Mesenchymal stem cell (in vitro differentiated cells and primary cell): ENCODE measurements at regions not wholly inside any gene's neighbourhood (a gene's known extent, or its start where the extent isn't known, plus 50 kb on each side); places are given as distances from the start of the nearest gene placed in this dataset.

ENCODE experiments used
- DNase-seq: peaks from one replicate; pipeline ENCODE4 v3.0.0-alpha.2; 2013
- H2AFZ ChIP-seq: one replicate; pipeline ENCODE4 v1.6.1; 2013; ENCODE audit warnings: low read depth, mild to moderate bottlenecking, control low read depth, inconsistent platforms, low read length, moderate library complexity
- H2AK5ac ChIP-seq: 2 replicates; pipeline ENCODE4 v1.6.1; 2013; ENCODE audit warnings: low read length, moderate library complexity, mild to moderate bottlenecking, inconsistent platforms; ENCODE audit not compliant: severe bottlenecking
- H2BK120ac ChIP-seq: one replicate; pipeline ENCODE4 v1.6.1; 2013; ENCODE audit warnings: low read depth, mild to moderate bottlenecking, inconsistent platforms, low read length, moderate library complexity
- H2BK12ac ChIP-seq, 2 experiments: one replicate each; pipeline ENCODE4 v1.6.1; 2013; ENCODE audit warnings: inconsistent platforms in 2 of 2, low read length in 2 of 2, mild to moderate bottlenecking in 2 of 2, moderate library complexity in 2 of 2, control low read depth in 1 of 2
- H2BK15ac ChIP-seq: one replicate; pipeline ENCODE4 v1.6.1; 2013; ENCODE audit warnings: mild to moderate bottlenecking, low read depth, inconsistent platforms; ENCODE audit not compliant: poor library complexity, severe bottlenecking
- H2BK5ac ChIP-seq: 2 replicates; pipeline ENCODE4 v1.6.1; 2013; ENCODE audit warnings: low read depth, mild to moderate bottlenecking, low read length, control low read depth, inconsistent platforms; ENCODE audit not compliant: poor library complexity, severe bottlenecking
- H3K14ac ChIP-seq, 2 experiments: one replicate each; pipeline ENCODE4 v1.6.1; 2013; ENCODE audit warnings: inconsistent platforms in 2 of 2, low read length in 2 of 2, control low read depth in 1 of 2, mild to moderate bottlenecking in 1 of 2, moderate library complexity in 1 of 2
- H3K18ac ChIP-seq, 2 experiments: one replicate each; pipeline ENCODE4 v1.6.1; 2013; ENCODE audit warnings: inconsistent platforms in 2 of 2, low read length in 2 of 2, control low read depth in 1 of 2, low read depth in 1 of 2, mild to moderate bottlenecking in 1 of 2
- H3K23ac ChIP-seq, 2 experiments: one replicate each; pipeline ENCODE4 v1.6.1; 2013; ENCODE audit warnings: inconsistent platforms in 2 of 2, low read length in 2 of 2, mild to moderate bottlenecking in 2 of 2, moderate library complexity in 2 of 2, control low read depth in 1 of 2
- H3K27ac ChIP-seq: 2 replicates; pipeline ENCODE4 v1.5.1; 2013; ENCODE audit warnings: mild to moderate bottlenecking, moderate library complexity, low read length, control low read depth, inconsistent platforms; ENCODE audit not compliant: poor library complexity, severe bottlenecking
- H3K27me3 ChIP-seq, 2 experiments: 2 replicates each; pipeline versions ENCODE4 v1.6.1 to v1.7.0; 2013; ENCODE audit warnings: low read length in 2 of 2, mild to moderate bottlenecking in 2 of 2, moderate library complexity in 2 of 2, control low read depth in 1 of 2, inconsistent platforms in 1 of 2; ENCODE audit not compliant: control insufficient read depth in 1 of 2, insufficient read depth in 1 of 2
- H3K36me3 ChIP-seq, 2 experiments: 2 replicates each; pipeline versions ENCODE4 v1.6.1 to v1.7.0; 2013; ENCODE audit warnings: low read length in 2 of 2, control low read depth in 1 of 2, inconsistent platforms in 1 of 2, low read depth in 1 of 2, mild to moderate bottlenecking in 1 of 2; ENCODE audit not compliant: insufficient read depth in 2 of 2, control insufficient read depth in 1 of 2
- H3K4ac ChIP-seq, 2 experiments: one replicate each; pipeline ENCODE4 v1.6.1; 2013; ENCODE audit warnings: inconsistent platforms in 2 of 2, low read length in 2 of 2, mild to moderate bottlenecking in 2 of 2, moderate library complexity in 2 of 2, control low read depth in 1 of 2, low read depth in 1 of 2
- H3K4me1 ChIP-seq: 2 replicates; pipeline ENCODE4 v1.6.1; 2013; ENCODE audit warnings: low read depth, low read length, control low read depth; ENCODE audit not compliant: control insufficient read depth, insufficient read depth
- H3K4me2 ChIP-seq: 2 replicates; pipeline ENCODE4 v1.6.1; 2013; ENCODE audit warnings: low read length, mild to moderate bottlenecking, inconsistent platforms; ENCODE audit not compliant: poor library complexity, severe bottlenecking
- H3K4me3 ChIP-seq, 2 experiments: 2 replicates each; pipeline versions ENCODE4 v1.5.1 to v1.7.0; 2013; ENCODE audit warnings: low read length in 2 of 2, mild to moderate bottlenecking in 2 of 2, control low read depth in 1 of 2, low read depth in 1 of 2; ENCODE audit not compliant: insufficient read depth in 1 of 2
- H3K79me1 ChIP-seq: replicated peaks from 2 replicates; pipeline ENCODE4 v1.6.1; 2013; ENCODE audit warnings: mild to moderate bottlenecking, control low read depth, low read length, inconsistent platforms; ENCODE audit not compliant: poor library complexity, severe bottlenecking
- H3K9ac ChIP-seq: 2 replicates; pipeline ENCODE4 v1.7.0; 2013; ENCODE audit warnings: mild to moderate bottlenecking, low read length, moderate library complexity
- H3K9me3 ChIP-seq: 2 replicates; pipeline ENCODE4 v1.7.0; 2013; ENCODE audit warnings: mild to moderate bottlenecking, low read length; ENCODE audit not compliant: control insufficient read depth
- H4K8ac ChIP-seq: one replicate; pipeline ENCODE4 v1.6.1; 2013; ENCODE audit warnings: inconsistent platforms, mild to moderate bottlenecking, low read length, moderate library complexity
- H4K91ac ChIP-seq: one replicate; pipeline ENCODE4 v1.6.1; 2013; ENCODE audit warnings: mild to moderate bottlenecking, low read length, inconsistent platforms
- WGBS: methylation state at CpG from one replicate; pipeline ENCODE4 v1.1.7; 2013; ENCODE audit warnings: mixed read lengths; 5-methylcytosine and 5-hydroxymethylcytosine counted together

DNA sequence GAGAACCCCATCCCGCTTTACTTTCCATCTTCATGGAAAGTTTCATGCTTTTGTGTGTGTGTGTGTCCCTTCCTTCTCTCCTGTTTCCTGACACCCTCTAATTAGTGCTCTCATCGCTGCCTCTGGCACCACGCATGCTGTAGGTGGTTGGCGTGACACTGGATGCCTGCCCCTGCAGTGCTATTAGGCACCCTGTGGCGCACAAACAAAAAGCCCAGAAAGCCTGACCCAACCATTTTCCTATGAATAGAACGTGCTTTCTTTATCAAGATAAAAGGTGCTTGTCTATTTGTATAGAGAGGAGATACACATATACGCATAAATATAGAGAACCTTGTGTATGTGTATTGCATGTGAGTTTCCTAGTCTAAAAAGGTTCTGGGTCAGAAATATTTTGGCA is 120.8 kb upstream of the CDCA7L start:
- no peak overlapping the region for H4K91ac ChIP-seq
- H2BK5ac ChIP-seq = no peak overlapping the region
- no peak overlapping the region for H2BK12ac ChIP-seq
- no peaks in the 10 kb centered on the region for H3K9me3 ChIP-seq
- H3K4ac ChIP-seq = no peak overlapping the region
- H3K4me3 ChIP-seq = no peak overlapping the region
- H3K4me1 ChIP-seq = no peaks in the 10 kb centered on the region
- no peak overlapping the region for H3K4me2 ChIP-seq
- H3K36me3 ChIP-seq = no peaks in the 10 kb centered on the region
- 86% methylated on average over 7 of the region's 7 CpGs for WGBS
- no peak overlapping the region for H2BK15ac ChIP-seq
- no peaks in the 10 kb centered on the region for H3K79me1 ChIP-seq
- H2AK5ac ChIP-seq = no peak overlapping the region
- no peak overlapping the region for H3K18ac ChIP-seq
- H3K14ac ChIP-seq = no peak overlapping the region
- H4K8ac ChIP-seq = no peak overlapping the region
- H3K9ac ChIP-seq = no peak overlapping the region
- H3K27ac ChIP-seq = no peak overlapping the region
- no peak overlapping the region for H2AFZ ChIP-seq
- H2BK120ac ChIP-seq = no peak overlapping the region
- H3K23ac ChIP-seq = no peak overlapping the region
- DNase-seq = no peak
- peaks cover 0 to 6% of the 10 kb centered on the region in 2 experiments for H3K27me3 ChIP-seq

DNA sequence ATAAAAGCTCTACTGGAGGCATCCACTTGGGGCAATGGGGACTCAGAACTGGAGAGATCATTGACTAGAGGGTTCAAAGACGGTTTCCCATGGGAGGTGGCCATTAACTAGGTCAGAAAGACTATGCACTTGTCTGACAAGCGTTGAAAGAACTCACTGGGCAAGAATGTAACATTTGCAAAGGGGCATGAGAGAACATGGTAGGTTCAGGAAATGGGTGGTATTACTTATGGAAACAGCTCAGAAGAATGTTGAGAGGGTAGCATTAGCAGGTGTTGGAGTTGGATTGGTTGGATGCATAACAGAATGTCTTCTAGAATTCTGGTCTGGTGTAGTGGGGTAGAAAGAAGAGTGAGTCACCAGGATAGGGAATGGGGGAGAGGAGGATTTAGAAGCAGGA is 119.1 kb upstream of the CDCA7L start:
- Histone ChIP-seq H3K27ac (no peak overlapping the region), H2BK15ac (no peak overlapping the region), H2BK120ac (no peak overlapping the region), H2BK5ac (no peak overlapping the region), H3K79me1 (no peaks in the 10 kb centered on the region), H3K4me1 (no peaks in the 10 kb centered on the region), H3K27me3 (peaks cover 0 to 6% of the 10 kb centered on the region in 2 experiments), H2AFZ (no peak overlapping the region), H4K91ac (no peak overlapping the region), H3K4me3 (no peak overlapping the region), H3K9ac (no peak overlapping the region), H3K18ac (no peak overlapping the region), H3K9me3 (no peaks in the 10 kb centered on the region), H2BK12ac (no peak overlapping the region), H3K4ac (no peak overlapping the region), H3K14ac (no peak overlapping the region), H4K8ac (no peak overlapping the region), H3K4me2 (no peak overlapping the region), H3K36me3 (no peaks in the 10 kb centered on the region), H3K23ac (no peak overlapping the region), H2AK5ac (no peak overlapping the region)
- WGBS = 67% methylated on average over 2 of the region's 2 CpGs
- DNase-seq = no peak

DNA sequence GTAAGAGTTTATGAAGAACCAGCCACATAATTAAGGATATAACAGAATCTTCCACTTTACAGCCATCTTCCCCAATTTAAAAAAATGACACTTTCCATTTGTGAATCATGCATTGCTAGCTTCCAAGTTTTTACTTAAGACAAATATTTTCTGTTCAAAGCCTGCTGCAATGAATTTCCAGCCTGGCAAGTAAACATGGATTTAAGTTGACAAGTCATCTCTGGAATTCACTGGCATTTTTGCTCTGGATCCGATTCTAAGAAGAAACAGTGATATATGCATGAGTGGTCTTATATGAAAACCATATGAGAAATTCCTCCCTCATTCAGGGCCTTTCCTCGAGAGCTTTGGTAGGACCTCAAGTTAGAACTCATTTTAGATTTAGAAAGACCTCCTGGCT is 116.1 kb upstream of the CDCA7L start:
- DNase-seq = no peak

DNA sequence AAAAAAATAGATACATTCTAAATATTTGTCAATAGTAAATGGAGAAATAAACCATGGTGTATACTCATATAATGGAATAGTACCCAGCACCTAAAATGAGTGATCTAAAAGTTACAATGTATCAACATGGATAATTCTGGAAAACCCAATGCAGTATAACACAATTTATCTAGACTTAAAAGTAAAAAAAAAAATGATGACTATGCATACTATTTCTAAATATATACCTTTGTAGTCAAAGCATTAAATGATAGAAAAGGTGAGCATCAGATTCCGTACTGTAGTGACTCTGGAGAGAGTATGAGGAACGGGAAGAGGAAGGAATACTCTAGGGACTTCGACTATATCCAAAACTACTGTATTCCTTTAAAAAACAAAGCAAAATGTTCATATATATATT is 115.2 kb upstream of the CDCA7L start:
- H4K91ac ChIP-seq = no peak overlapping the region
- H3K36me3 ChIP-seq = no peaks in the 10 kb centered on the region
- no peak overlapping the region for H2AK5ac ChIP-seq

More for the DNA sequence above, 116.1 kb upstream of the CDCA7L start:
- H2AK5ac ChIP-seq = no peak overlapping the region
- H3K27ac ChIP-seq = no peak overlapping the region
- no peak overlapping the region for H3K18ac ChIP-seq
- H3K4ac ChIP-seq = no peak overlapping the region
- H3K27me3 ChIP-seq = peaks cover 0 to 6% of the 10 kb centered on the region in 2 experiments
- no peak overlapping the region for H3K14ac ChIP-seq
- H3K4me1 ChIP-seq = no peaks in the 10 kb centered on the region
- no peak overlapping the region for H4K8ac ChIP-seq
- H2BK12ac ChIP-seq = no peak overlapping the region
- no peak overlapping the region for H4K91ac ChIP-seq
- H3K23ac ChIP-seq = no peak overlapping the region
- no peak overlapping the region for H3K4me3 ChIP-seq
- H2AFZ ChIP-seq = no peak overlapping the region
- no peak overlapping the region for H2BK5ac ChIP-seq
- no peak overlapping the region for H3K9ac ChIP-seq
- H3K9me3 ChIP-seq = no peaks in the 10 kb centered on the region
- no peaks in the 10 kb centered on the region for H3K79me1 ChIP-seq
- H3K4me2 ChIP-seq = no peak overlapping the region
- no peak overlapping the region for H2BK120ac ChIP-seq
- no peak overlapping the region for H2BK15ac ChIP-seq
- no peaks in the 10 kb centered on the region for H3K36me3 ChIP-seq
- WGBS = 100% methylated on average over 1 of the region's 2 CpGs

More for the DNA sequence above, 115.2 kb upstream of the CDCA7L start:
- no peak overlapping the region for H2BK12ac ChIP-seq
- H3K4me3 ChIP-seq = no peak overlapping the region
- H2BK15ac ChIP-seq = no peak overlapping the region
- H3K79me1 ChIP-seq = no peaks in the 10 kb centered on the region
- no peaks in the 10 kb centered on the region for H3K9me3 ChIP-seq
- no peak overlapping the region for H3K14ac ChIP-seq
- no peak overlapping the region for H3K23ac ChIP-seq
- 60% methylated on average over 1 of the region's 3 CpGs for WGBS
- no peak overlapping the region for H2BK5ac ChIP-seq
- no peak overlapping the region for H2AFZ ChIP-seq
- peaks cover 0 to 6% of the 10 kb centered on the region in 2 experiments for H3K27me3 ChIP-seq
- H3K18ac ChIP-seq = no peak overlapping the region
- DNase-seq = no peak
- no peak overlapping the region for H3K4ac ChIP-seq
- no peak overlapping the region for H2BK120ac ChIP-seq
- H3K4me2 ChIP-seq = no peak overlapping the region
- no peak overlapping the region for H3K27ac ChIP-seq
- no peak overlapping the region for H3K9ac ChIP-seq
- H4K8ac ChIP-seq = no peak overlapping the region
- H3K4me1 ChIP-seq = no peaks in the 10 kb centered on the region
